Upper lobe of right lung (tissue), 1 donor: ENCODE measurements at regions not wholly inside any gene's neighbourhood (a gene's known extent, or its start where the extent isn't known, plus 50 kb on each side); places are given as distances from the start of the nearest gene placed in this dataset.

ENCODE experiments used
- ATAC-seq: fragments of 200-7000 bp; cut with Tn5 transposase; one replicate; pipeline ENCODE4 v1.9.1; 2020; ENCODE audit warnings: mild to moderate bottlenecking, moderate library complexity
- DNase-seq: peaks from one replicate; pipeline ENCODE4 v3.0.0-alpha.2; 2020
- H3K27ac ChIP-seq: fragments of 200-600 bp; one replicate; pipeline ENCODE4 v1.8.0; 2022
- H3K27me3 ChIP-seq: fragments of 200-600 bp; one replicate; pipeline ENCODE4 v1.8.0; 2022; ENCODE audit warnings: mild to moderate bottlenecking
- H3K36me3 ChIP-seq: fragments of 200-600 bp; one replicate; pipeline ENCODE4 v1.8.0; 2022
- H3K4me1 ChIP-seq: fragments of 200-600 bp; one replicate; pipeline ENCODE4 v1.8.0; 2022
- H3K4me3 ChIP-seq: fragments of 200-600 bp; one replicate; pipeline ENCODE4 v1.8.0; 2022; ENCODE audit warnings: mild to moderate bottlenecking
- H3K9me3 ChIP-seq: fragments of 200-600 bp; one replicate; pipeline ENCODE4 v1.8.0; 2022
- intact Hi-C: fragments of 100-400 bp; cut with DNase I; formaldehyde crosslinking; loops from one replicate; pipeline ENCODE4 v1.11.0; 2022
- TF ChIP-seq, protein P1 (sequence below): fragments of 200-600 bp; IDR thresholded peaks from one replicate; pipeline ENCODE4 v1.8.0; 2022; ENCODE audit warnings: antibody characterized with exemption
- donor health status: DM: no; HTN: yes; CAD: no; lungs with severe emphysema.

DNA sequence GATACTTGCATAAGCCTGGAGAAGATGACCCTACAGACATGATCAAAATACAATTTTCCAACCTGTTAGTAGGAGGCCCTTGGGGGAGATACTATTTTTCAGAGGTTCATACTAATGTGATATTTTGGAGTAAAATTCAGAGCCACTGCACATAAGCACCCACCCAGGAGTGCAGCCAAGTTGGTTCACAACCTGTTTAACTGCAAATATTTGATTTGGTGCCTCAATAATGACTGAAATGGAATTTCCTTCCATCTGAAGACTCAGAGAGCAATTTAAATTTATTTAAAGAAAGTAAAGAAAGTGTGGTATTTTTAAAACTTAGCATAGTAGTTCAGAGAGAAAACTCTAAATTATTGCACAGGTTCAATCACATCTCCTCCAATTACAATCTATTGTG is 77.5 kb upstream of the FBN2 start:
- no peak for DNase-seq
- Histone ChIP-seq H3K4me3 (no peak overlapping the region), H3K4me1 (no peaks in the 10 kb centered on the region), H3K36me3 (no peaks in the 10 kb centered on the region), H3K27me3 (no peaks in the 10 kb centered on the region), H3K9me3 (no peaks in the 10 kb centered on the region), H3K27ac (no peak overlapping the region)
- TF ChIP-seq, protein P1, sequence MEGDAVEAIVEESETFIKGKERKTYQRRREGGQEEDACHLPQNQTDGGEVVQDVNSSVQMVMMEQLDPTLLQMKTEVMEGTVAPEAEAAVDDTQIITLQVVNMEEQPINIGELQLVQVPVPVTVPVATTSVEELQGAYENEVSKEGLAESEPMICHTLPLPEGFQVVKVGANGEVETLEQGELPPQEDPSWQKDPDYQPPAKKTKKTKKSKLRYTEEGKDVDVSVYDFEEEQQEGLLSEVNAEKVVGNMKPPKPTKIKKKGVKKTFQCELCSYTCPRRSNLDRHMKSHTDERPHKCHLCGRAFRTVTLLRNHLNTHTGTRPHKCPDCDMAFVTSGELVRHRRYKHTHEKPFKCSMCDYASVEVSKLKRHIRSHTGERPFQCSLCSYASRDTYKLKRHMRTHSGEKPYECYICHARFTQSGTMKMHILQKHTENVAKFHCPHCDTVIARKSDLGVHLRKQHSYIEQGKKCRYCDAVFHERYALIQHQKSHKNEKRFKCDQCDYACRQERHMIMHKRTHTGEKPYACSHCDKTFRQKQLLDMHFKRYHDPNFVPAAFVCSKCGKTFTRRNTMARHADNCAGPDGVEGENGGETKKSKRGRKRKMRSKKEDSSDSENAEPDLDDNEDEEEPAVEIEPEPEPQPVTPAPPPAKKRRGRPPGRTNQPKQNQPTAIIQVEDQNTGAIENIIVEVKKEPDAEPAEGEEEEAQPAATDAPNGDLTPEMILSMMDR = no peak
- no peak for ATAC-seq
- intact Hi-C loops = no loop called here

DNA sequence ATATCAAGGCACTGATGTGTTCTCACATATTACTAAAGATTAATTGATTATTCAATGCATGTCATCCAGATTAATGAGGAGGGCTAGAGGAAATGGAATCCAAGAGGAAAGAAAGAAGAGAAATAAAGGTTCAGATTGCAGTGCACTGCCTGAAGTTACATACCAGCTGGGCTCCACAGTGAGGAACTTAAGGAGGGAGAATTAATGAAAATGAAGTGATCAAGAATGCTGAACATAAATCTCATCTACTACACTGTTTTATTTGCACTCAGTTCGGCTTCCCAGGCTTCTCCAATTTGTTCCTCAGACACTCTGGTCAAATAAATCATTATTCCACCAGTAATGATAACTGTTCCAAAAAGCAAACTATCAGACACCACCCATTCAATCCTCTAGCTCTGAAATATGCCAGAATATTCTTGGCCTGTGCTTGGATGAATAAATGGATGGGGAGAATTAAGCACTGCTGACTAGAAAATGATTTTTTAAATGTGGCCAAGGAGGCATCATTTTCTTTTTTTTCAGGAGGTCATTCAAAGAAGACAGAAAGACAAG is 88.6 kb upstream of the FBN2 start:
- intact Hi-C loops = no loop called here
- TF ChIP-seq, protein P1 = no peak
- DNase-seq (no peak), ATAC-seq (no peak)
- Histone ChIP-seq H3K27ac (no peak overlapping the region), H3K27me3 (no peaks in the 10 kb centered on the region), H3K4me1 (no peaks in the 10 kb centered on the region), H3K4me3 (no peak overlapping the region), H3K36me3 (no peaks in the 10 kb centered on the region), H3K9me3 (no peaks in the 10 kb centered on the region)

DNA sequence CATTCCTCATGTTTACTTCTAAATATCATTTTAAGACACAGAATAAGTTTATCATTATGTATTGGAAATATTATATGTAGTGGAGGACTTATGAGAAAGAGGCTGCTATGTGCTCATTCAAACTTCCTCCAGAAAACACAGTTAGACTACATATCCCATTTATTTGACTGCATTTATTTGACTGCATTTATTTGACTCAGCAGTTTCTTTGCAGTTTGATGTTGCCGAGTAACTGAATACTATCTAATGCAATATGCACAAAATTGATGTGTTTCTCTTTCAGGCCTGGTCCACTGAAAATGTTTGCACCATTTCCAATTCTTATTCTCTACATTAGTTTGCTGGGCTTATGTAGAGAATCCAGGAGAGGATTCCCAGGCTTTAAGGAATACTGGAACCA is 89.9 kb upstream of the FBN2 start:
- Histone ChIP-seq H3K4me1 (no peaks in the 10 kb centered on the region), H3K9me3 (no peaks in the 10 kb centered on the region), H3K36me3 (no peaks in the 10 kb centered on the region), H3K27me3 (no peaks in the 10 kb centered on the region), H3K27ac (no peak overlapping the region), H3K4me3 (no peak overlapping the region)
- intact Hi-C loops = no loop called here
- ATAC-seq = no peak
- TF ChIP-seq, protein P1 = no peak
- no peak for DNase-seq

- Histone ChIP-seq H3K4me1 (no peaks in the 10 kb centered on the region), H3K36me3 (no peaks in the 10 kb centered on the region), H3K9me3 (no peaks in the 10 kb centered on the region), H3K27ac (no peak overlapping the region), H3K4me3 (no peak overlapping the region), H3K27me3 (no peaks in the 10 kb centered on the region)
- TF ChIP-seq, protein P1 = no peak
- ATAC-seq (no peak), DNase-seq (no peak)
- intact Hi-C loops = no loop called here
These were observed 91.1 kb upstream of the FBN2 start for GRCh38 chr5:128629157-128629556.

DNA sequence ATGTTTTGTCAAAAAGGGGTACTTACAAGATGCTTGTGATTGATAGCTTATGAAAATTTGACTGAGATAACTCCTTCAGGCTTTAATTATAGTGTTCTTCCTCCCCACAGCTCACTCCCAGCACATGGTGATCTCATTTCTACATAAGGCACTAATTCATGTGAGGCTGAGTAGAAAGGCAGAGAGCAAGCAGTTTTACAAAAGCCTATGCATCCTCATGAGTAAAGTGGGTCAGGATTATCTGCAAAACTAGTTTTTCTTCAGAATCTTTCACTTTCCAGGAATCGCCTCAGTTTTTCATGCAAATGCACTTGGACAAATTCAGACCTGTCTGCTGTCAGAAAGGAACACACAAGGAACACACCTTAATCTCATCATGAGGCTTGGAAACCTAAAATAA is 92.1 kb upstream of the FBN2 start:
- no peak for DNase-seq
- intact Hi-C loops = no loop called here
- Histone ChIP-seq H3K36me3 (no peaks in the 10 kb centered on the region), H3K4me1 (no peaks in the 10 kb centered on the region), H3K27me3 (no peaks in the 10 kb centered on the region), H3K27ac (no peak overlapping the region), H3K9me3 (no peaks in the 10 kb centered on the region), H3K4me3 (no peak overlapping the region)
- TF ChIP-seq, protein P1 = no peak
- no peak for ATAC-seq

GRCh38 chr5:128631771-128632170 is 93.7 kb upstream of the FBN2 start:
- Histone ChIP-seq H3K27me3 (no peaks in the 10 kb centered on the region), H3K27ac (no peak overlapping the region), H3K36me3 (no peaks in the 10 kb centered on the region), H3K4me3 (no peak overlapping the region), H3K9me3 (no peaks in the 10 kb centered on the region), H3K4me1 (no peaks in the 10 kb centered on the region)
- intact Hi-C loops = no loop called here
- TF ChIP-seq, protein P1 = no peak
- no peak for ATAC-seq
- no peak for DNase-seq
